ENCODE measurements at regions not wholly inside any gene's neighbourhood (a gene's known extent, or its start where the extent isn't known, plus 50 kb on each side); places are given as distances from the start of the nearest gene placed in this dataset.
"Not testable (repeated sequence)": the region's sequence is repeated elsewhere in the genome, so short reads cannot be mapped to it uniquely, and the experiment has no call there.

- DNase-seq = peak; percentile 3
These were observed 102.4 kb upstream of the SEMA3D start for GRCh38 chr7:85289279-85289678.

DNA sequence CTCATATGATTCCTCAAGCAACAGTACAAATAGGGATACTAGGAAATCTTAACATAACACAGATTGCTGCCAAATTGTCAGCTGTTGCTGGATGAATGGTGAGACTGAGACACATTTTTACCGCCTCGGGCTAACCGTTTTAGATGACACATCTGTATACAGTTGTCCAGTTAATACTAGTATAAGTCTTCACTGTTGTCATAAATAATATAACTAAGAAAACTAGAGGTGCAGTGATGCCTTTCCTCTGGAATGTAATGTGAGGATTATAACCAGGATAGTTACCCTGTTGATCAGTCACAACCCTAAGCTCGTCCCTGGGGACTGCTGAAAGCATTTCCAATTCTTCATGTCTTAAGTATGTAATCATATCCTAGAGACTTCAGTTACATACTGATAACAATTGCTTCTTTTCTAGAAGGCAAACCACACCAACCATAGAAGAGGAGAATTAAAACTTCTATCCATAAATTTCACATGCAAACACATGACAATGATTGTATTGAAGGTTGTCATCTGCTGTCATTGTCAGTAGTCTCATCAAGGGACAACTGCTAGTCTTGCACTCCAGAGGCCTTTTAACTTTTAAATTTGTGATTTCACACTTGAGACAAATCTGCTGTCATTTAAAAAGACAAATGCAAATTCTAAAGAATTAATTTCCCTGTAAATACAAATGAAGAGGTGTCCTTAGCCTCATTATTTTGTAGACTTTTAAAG, 100.4 kb upstream of the SEMA3D start:
- DNase-seq = peak; percentile 88

DNA sequence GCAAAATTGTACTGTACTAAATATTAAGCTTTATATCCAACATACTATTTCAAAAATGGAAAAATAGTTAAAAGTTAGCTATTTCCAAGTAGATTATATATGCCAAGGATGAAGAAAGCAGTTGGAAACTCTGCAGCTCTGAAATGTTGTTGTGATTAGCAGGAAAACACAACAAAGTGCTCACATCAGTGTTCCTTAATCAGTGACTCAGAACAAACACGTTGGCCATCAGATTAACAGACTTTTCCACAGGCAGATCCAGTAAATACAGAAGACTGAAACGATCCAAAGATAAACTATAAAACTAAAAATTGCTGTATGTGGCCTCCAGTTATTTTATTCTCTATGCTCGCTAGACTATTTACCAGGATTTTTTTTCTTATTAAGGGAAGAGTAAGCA, 99.6 kb upstream of the SEMA3D start:
- DNase-seq = no peak

GRCh38 chr7:85285527-85285926, 98.7 kb upstream of the SEMA3D start:
- DNase-seq = no peak

- DNase-seq = no peak
These were observed 88.3 kb upstream of the SEMA3D start for GRCh38 chr7:85275204-85275603.

- no peak for DNase-seq
These were observed 87.6 kb upstream of the SEMA3D start for GRCh38 chr7:85274454-85274853.

GRCh38 chr7:85262891-85263290, 76.0 kb upstream of the SEMA3D start:
- no peak for DNase-seq

- DNase-seq = peak; percentile 67
These were observed 74.5 kb upstream of the SEMA3D start for GRCh38 chr7:85261336-85261735.

DNA sequence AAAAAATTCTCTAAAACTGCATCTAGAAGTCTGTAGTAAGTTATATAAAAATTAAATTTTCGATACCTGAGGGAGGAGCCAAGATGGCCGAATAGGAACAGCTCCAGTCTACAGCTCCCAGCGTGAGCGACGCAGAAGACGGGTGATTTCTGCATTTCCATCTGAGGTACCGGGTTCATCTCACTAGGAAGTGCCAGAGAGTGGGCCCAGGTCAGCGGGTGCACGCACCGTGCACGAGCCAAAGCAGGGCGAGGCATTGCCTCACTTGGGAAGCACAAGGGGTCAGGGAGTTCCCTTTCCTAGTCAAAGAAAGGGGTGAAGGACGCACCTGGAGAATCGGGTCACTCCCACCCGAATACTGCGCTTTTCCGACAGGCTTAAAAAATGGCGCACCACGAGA, 62.9 kb upstream of the SEMA3D start:
- DNase-seq = not testable (repeated sequence)

GRCh38 chr7:85239109-85239508, 52.3 kb upstream of the SEMA3D start:
- no peak for DNase-seq

DNA sequence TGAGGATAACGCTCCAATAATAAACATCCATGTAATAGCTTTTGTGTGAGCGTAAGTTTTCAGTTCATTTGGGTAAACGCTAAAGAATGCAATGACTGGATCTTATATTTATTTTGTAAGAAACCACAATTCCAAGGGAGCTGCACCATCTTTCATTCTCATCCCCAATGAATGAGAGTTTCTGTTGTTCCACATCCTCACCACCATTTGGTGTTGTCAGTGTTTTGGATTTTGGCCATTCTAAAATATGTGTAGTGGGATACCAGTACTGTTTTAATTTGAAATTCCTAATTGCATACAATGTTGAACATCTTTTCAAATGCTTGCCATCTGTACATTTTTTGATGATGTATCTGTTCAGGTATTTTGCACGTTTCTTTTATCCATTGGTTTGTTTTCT, 50.9 kb upstream of the SEMA3D start:
- DNase-seq = peak; percentile 57
